CD4-positive, alpha-beta T cell treated with Interleukin-12 subunit alpha and Interleukin-12 subunit beta, for 1 hour (primary cell): ENCODE measurements at regions not wholly inside any gene's neighbourhood (a gene's known extent, or its start where the extent isn't known, plus 50 kb on each side); places are given as distances from the start of the nearest gene placed in this dataset.

Experiments
- DNase-seq: peaks from one replicate; pipeline ENCODE4 v3.0.0-alpha.2; 2020

DNA sequence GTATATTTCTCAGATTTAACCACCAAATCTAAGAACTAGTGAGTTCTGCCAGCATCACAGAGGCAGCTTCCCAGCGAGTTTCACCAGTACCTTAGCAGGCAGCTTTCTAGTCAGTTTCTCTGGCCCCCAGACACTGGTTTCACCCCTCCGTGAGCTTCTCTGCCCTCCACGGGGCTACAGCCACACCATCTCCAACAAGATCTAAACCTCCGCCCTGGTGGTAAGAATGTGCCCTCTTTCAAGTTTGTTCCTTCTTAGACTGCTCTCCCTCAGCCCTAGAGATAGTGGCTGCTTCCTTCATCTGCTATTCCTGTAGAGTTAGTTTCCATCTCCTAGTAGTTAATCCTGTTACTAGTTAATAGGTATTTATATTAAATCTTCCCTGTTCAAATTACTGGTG lies 60.5 kb upstream of the TAB3 start:
- DNase-seq = no peak

DNA sequence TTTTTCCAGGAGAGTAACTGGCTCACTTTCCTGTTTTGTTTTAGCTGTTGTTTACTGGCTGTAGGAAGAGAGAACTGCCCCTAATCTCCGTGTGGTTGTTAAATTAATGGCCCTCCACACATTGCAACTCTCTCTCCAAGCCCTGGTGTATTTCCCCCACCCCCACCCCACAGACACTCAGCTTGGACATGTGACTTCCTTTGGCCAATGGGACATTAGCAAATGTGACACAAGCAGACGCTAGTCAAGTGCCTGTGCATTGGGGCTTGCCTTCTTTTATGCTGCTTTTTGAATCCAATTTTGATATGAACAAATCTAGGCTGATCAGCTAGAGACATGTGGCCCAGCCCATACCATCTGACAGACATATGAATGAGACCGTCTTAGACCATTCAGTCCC lies 59.6 kb upstream of the TAB3 start:
- DNase-seq = no peak

DNA sequence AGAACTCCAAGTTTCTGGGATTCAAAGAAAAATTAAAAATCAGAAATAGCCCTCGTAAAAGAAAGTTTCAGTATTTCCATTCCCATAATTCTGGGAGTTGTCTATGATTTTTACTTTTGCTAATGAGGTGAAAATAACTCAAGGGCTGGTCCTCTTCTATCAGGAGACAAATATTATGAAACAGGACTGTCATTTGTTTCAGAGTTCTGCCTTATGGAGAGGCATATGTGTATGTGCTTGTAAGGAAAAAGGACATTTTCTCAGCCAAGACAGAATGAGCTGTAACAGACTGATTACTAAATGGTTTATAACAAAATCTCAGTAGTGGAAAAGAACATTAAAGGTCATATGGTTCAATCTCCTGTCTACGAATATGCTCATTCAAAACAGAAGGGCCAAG lies 59.0 kb upstream of the TAB3 start:
- no peak for DNase-seq

GRCh38 chrX:30943984-30944383 lies 54.9 kb upstream of the TAB3 start:
- DNase-seq = no peak

DNA sequence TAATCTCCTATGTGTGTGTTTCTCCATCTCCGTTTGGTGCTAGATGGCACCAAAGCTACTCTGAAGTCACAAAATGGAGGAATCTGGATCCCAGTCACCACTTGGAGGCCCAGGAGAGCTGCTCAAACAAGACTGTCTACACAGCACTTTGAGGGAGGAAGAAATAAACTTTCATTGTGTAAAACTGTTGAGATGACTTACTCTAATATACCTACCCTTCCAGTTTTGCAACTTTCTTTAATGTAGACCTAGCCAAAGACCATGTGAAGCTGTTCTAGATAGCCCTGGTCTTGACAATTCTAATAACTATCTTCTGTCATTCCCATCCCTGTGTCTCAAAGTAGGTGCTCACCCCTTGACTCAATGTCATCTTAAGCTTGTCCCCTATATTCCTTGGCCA lies 52.8 kb upstream of the TAB3 start:
- DNase-seq = no peak

DNA sequence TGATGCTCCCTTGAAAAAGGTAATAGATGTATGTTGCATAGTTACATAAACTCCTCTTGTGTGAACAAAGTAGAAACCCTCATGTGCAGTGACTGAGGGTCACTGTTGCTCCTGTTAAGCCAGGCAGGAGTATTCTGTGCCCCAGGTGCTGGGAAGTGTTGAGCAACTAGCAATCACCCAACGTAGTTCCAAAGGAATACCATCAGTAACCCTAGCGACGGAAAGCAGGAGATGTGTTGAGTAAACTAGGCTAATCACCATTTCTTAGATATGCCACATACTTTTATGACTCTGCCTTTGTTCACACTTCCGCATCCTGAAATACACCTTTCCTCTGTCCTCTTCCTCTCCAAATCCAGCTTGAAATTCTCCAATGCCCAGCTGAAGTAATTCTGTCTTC lies 50.9 kb upstream of the TAB3 start:
- no peak for DNase-seq
